HG03103 (cell line): ENCODE measurements at regions not wholly inside any gene's neighbourhood (a gene's known extent, or its start where the extent isn't known, plus 50 kb on each side); places are given as distances from the start of the nearest gene placed in this dataset.
A peak's percentile ranks its signal among the peaks of the same experiment; 100 is the strongest.
"Not testable (repeated sequence)": the region's sequence is repeated elsewhere in the genome, so short reads cannot be mapped to it uniquely, and the experiment has no call there.

Experiments used
- ATAC-seq: cut with Tn5 transposase; IDR thresholded peaks from one replicate; pipeline ENCODE4 v1.9.1; 2021; ENCODE audit warnings: low read depth; ENCODE audit not compliant: unreplicated experiment

DNA sequence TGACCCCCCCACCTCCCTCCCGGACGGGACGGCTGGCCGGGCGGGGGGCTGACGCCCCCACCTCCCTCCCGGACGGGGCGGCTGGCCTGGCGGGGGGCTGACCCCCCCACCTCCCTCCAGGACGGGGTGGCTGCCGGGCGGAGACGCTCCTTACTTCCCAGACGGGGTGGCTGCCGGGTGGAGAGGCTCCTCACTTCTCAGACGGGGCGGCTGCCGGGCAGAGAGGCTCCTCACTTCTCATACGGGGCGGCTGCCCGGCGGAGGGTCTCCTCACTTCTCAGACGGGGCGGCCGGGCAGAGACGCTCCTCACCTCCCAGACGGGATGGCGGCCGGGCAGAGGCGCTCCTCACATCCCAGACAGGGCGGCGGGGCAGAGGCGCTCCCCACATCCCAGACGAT lies 84.7 kb downstream of the OR2B2 start:
- ATAC-seq: not testable (repeated sequence)

DNA sequence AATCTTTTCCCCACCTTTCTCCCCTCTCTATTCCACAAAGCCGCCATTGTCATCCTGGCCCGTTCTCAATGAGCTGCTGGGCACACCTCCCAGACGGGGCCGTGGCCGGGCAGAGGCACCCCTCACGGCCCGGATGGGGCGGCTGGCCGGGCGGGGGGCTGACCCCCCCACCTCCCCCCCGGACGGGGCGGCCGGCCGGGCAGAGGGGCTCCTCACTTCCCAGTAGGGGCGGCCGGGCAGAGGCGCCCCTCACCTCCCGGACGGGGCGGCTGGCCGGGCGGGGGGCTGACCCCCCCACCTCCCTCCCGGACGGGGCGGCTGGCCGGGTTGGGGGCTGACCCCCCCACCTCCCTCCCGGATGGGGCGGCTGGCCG lies 85.6 kb downstream of the OR2B2 start:
- not testable (repeated sequence) for ATAC-seq

DNA sequence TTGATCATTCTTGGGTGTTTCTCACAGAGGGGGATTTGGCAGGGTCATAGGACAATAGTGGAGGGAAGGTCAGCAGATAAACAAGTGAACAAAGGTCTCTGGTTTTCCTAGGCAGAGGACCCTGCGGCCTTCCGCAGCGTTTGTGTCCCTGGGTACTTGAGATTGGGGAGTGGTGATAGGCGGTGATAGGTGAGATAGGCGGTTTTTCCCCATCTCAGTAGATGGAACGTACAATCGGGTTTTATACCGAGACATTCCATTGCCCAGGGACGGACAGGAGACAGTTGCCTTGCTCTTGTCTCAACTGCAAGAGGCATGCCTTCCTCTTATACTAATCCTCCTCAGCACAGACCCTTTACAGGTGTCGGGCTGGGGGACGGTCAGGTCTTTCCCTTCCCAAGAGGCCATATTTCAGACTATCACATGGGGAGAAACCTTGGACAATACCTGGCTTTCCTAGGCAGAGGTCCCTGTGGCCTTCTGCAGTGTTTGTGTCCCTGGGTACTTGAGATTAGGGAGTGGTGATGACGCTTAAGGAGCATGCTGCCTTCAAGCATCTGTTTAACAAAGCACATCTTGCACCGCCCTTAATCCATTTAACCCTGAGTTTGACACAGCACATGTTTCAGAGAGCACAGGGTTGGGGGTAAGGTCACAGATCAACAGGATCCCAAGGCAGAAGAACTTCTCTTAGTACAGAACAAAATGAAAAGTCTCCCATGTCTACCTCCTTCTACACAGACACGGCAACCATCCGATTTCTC lies 86.2 kb downstream of the OR2B2 start:
- not testable (repeated sequence) for ATAC-seq

DNA sequence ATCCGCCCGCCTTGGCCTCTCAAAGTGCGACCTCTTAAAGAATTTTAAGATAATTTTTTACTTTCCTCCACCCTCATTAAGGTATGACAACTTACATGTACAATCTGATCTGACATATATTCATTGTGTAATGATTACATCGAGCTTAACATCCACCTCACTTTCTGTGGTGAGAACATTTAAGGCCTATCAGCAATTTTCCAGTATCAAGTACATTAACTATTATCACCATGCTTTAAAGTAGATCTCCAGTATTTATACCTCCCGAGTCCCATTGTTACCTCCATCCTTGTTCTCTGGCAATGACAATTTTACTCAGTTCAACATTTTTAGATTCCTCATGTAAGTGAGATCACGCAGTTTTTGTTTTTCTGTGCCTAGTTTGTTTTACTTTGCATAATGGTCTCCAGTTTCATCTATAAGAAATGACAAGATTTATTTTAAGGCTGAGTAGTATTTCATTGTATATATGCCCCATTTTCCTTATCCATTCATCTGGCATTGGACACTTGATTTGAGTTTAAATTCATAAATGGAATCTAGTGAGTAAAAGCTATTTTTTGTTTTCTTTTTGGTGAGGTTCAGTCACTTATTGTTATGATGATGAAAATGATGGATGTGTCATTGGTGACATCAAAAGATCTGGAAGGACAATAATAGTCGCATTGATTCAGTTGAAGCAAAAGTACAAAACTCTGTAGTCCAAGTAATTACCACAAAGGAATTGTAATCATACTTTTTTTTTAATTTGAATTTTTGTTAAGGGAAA lies 87.0 kb downstream of the OR2B2 start:
- ATAC-seq: no peak

DNA sequence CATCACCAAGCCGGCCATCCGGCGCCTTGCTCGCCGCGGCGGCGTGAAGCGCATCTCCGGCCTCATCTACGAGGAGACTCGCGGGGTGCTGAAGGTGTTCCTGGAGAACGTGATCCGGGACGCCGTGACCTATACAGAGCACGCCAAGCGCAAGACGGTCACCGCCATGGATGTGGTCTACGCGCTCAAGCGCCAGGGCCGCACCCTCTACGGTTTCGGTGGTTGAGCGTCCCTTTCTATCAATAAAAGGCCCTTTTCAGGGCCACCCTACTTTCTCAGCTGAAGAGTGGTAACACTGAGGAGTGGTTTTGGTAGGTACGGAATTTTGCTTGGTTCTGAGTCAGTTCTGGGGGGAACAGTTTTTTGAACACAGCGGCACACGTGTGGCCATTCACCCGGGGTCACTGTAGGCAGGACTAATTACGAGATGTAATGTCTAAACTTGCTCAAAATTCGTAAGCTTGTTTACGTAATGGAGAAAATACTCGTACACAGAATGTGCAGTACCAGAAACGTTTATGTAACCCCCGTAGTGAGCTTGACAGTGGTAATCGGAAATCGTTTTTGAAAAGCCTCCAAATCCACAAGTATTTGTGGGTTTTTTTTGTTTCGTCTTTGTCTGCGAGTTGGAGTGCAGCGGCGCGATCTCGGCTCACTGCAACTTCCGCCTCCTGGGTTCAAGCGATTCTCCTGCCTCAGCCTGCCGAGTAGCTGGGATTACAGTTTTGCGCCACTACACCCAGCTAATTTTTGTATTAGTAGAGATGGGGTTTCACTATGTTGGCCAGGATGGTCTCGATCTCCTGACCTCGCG lies 87.8 kb downstream of the OR2B2 start:
- peak; percentile 25 for ATAC-seq

DNA sequence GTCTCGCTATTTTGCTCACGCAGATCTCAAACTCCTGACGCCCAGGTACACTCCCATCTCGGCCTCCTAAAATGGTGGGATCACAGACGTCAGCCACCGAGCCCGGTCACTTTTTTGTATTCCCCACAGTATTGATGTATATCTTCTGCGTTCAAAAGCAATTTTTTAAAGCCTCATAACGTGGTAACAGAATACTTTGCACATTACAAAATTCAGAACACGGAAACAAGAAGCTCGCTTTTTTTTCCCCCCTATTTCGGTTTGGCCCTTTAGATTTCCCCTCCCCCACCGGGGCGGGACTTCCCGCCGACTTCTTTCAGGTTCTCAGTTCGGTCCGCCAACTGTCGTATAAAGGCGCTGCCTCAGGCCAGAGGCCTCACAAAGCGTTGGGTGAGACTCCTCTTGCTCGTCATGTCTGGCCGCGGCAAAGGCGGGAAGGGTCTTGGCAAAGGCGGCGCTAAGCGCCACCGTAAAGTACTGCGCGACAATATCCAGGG lies 88.4 kb downstream of the OR2B2 start:
- peak; percentile 68 for ATAC-seq

DNA sequence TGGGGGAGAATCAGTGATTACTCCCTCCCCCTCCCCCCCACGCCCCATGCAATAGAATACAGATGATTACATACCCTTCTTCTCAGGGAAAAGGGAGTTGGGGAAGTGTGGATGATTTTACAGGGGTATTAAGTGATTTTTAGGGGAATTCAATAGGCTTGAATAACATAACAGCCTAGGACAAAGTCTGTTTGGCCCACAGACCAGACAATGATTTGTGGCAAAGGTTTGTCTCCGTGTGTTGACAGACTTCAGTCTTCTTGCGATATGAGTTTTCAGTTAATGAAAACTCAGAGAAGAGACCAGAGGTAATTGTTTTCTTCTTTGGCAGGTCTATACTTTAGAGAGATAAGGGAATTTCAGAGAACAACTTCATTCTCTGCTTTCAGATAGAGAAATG lies 95.3 kb downstream of the OR2B2 start:
- ATAC-seq: no peak

DNA sequence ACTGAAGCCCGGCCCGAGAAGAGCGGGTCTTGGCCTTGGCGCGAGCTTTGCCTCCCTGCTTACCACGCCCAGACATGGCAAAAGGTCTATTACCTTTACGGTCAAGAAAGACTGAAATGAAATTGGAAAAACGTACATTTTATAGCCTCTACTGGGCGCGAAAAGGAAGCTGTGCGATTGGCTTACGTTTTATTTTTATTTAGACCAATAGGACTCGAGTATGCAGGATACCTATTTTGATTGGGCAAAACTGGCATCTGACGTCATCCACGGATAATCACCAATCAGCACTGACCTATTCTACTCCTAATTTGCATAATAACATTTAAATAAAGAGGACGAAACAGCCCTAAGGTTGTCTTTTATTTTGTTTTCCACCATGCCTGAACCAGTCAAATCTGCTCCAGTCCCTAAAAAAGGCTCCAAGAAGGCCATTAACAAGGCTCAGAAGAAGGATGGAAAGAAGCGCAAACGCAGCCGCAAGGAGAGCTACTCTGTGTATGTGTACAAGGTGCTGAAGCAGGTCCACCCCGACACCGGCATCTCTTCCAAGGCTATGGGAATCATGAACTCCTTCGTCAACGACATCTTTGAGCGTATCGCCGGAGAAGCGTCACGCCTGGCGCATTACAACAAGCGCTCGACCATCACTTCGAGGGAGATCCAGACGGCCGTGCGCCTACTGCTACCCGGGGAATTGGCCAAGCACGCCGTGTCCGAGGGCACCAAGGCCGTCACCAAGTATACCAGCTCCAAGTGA lies 97.4 kb downstream of the OR2B2 start:
- ATAC-seq: peak; percentile 46

DNA sequence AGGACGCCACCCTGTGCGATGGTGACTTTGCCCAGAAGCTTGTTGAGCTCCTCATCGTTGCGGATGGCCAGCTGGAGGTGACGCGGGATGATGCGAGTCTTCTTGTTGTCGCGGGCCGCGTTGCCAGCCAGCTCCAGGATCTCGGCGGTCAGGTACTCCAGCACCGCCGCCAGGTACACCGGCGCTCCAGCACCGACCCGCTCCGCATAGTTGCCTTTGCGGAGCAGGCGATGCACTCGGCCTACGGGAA lies 97.9 kb downstream of the OR2B2 start:
- peak; percentile 4 for ATAC-seq

DNA sequence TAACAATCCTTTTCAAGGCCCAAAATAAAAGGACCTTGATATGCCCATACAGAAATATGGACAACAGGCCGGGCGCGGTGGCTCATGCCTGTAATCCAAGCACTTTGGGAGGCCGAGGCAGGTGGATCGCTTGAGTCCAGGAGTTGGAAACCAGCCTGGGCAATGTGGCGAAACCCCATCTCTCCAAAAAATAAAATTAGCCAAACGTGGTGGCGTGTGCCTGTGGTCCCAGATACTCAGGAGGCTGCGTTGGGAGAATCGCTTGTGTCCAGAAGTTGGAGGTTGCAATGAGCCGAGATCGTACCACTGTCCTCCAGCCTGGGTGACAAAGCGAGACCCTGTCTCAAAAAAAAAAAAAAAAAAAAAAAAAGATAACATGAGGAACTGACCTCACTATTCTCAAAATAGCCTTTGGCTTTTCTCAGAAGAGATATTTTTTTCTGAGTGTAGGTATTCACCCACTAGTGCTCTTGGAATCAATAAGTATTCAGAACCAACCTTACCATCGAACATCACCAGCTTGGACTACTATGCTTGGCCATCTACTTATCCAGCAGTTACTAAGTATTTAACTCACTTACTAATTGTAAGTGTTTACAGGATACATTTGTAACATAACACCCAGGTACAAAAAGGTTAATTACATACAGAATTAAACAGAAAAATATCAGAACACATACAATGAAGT lies 99.2 kb downstream of the OR2B2 start:
- no peak for ATAC-seq

DNA sequence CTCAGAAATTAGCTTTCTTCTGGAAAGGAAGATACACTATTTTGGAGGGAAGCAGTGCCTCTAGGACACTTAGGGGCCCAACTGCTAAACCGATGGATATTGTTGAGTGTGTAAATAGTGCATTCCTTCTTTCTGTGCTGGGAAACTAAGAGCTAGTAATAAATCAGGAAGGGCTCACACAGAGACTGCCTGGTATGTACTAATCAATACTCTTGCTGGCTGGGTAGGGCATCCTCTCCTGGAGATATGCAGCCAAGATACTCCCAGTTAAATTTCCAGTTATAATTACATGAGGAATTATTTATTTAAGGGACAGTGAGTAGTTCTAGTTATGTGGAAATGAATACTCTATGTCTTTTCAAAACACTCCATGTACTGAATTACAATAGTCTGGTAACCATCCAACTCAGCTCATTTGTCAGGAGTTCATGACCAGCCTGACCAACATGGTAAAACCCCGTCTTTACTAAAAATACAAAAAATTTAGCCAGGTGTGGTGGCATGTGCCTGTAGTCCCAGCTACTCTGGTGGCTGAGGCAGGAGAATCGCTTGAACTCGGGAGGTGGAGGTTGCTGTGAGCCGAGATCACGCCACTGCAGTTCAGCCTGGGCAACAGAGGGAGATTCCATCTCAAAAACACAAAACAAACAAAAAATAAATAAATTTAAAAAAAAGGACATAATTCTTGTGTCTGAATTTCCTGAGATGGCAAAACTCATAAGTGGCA lies 100.0 kb downstream of the OR2B2 start:
- ATAC-seq: no peak

DNA sequence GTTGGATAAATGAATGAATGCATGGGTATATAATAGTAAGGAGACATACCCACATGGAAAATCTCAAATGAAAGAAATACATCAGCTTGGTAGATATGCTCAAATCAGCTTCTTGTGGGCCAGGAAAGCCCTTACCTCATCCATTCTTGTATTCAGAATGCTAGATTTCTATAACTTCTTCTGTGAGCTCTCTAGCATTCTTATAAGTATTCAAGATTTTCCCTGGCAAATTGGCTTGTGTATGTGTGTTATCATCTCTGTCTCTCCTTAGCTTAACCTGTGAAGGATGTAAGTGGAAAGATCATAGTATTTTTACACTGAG lies 100.8 kb downstream of the OR2B2 start:
- ATAC-seq: no peak

DNA sequence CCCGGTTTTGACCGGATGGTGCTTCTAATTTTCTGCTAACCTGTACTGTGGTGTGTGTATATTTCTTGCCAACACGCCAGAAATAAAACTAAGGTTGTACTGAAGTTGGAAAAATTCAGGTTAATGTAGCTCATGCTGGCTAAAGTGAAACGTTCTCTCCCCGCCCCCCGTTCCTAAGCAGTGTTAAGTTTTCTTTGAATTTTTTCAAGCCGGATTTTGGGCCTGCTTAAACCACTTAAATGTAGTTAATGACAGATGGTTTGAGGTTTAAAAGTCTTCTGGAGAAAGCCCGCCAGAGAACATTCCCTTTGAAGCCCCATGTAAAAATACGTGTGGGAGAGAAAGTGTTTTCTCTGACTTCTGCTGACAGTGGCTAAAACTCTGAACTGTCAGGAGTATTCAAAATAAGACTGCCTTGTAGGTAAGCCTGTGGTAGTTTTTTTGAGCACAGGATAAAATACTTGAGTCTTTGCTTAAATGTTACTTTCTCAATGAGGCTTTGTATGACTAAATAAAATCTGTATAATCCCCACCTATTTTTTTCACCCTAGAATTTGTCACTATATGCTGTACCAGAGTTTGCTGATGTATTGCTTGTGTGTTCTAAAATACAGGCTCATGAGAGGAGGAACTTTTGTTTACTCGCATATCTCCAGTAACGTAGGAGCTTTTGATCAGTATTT lies 101.3 kb downstream of the OR2B2 start:
- ATAC-seq: no peak

DNA sequence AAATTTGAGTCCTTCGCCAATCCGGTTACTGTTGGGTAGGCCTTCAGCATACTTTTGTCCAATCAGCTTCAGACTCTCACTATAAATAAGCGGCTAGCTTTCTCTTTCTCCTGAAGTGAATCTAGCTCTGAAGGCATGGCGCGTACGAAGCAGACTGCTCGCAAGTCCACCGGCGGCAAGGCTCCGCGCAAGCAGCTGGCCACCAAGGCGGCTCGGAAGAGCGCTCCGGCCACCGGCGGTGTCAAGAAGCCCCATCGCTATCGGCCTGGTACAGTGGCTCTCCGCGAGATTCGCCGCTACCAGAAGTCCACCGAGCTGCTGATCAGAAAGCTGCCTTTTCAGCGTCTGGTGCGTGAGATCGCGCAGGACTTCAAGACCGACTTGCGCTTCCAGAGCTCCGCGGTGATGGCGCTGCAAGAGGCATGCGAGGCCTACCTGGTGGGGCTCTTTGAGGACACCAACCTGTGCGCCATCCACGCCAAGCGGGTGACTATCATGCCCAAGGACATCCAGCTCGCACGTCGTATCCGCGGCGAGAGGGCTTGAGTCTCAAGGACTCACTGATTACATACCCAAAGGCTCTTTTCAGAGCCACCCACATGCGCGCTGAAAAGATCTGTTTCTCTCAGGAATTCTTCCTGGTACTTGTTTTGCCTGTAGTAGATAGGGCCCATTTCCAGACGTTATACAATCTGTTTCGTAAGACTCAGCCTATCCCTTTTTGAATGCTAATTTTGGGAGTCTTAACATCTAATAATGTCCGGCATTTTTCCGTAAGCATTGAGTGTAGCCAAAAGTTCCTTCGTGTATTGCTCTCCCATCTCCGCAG lies 102.0 kb downstream of the OR2B2 start:
- ATAC-seq: peak; percentile 27

DNA sequence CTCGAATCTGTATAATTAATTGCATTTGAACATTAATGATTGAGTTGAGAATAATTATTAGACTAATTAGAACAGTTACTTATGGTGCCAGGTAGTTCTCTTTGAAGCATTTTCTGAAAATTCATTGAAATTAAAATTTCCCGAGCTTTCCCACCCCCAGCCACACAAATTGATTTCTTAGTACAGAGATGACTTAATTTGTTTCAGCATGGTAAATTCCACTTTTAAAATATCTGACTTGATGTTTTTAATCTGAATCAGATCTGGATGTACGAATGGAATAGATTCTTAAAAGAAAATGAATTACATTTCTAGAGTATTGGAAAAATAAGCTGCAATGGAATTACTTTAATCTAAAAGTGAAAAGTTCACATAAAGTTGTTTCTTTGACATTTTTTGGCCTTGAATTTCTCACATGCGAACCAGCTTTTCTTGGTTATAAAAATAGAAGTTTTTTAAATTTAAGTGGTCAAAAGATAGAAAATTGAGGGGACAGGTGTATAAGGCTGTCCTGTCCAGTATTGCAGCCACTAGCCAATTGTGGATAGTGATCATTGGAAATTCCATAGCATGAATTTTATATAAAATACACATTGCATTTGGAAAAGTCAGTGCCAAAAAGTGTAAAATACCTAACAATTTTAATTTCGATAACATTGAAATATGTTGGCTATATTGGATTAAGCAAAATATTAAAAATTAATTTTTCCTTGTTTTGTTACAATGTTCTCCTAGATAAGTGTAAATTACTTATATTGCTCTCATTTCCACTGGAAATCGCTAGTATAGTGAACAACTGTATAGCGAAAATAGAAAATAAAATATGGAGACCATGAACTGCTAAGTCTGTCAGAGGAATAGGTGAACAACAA lies 102.9 kb downstream of the OR2B2 start:
- ATAC-seq: no peak

DNA sequence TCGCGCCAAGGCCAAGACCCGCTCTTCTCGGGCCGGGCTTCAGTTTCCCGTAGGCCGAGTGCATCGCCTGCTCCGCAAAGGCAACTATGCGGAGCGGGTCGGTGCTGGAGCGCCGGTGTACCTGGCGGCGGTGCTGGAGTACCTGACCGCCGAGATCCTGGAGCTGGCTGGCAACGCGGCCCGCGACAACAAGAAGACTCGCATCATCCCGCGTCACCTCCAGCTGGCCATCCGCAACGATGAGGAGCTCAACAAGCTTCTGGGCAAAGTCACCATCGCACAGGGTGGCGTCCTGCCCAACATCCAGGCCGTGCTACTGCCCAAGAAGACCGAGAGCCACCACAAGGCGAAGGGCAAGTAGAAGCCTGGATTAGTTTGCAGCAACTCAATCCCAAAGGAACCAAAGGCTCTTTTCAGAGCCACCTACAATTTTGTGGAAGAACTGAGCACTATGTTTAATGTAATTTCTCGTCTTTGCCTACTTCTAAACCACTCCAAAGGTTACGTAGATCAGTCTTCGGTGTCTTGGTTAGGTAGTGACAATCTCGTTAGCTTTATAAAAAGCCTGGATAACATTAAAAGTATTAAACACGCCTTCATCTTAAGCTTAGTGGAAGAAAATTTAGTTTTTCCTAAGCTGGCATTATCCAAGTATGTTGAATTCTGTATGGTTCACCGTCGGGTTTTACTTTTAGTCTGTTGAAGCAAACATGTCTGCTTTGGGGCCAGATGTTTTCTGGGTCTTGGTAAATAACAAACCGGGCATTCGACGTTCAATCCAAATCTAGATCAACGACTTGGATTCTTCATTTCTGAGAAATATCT lies 103.7 kb downstream of the OR2B2 start:
- ATAC-seq: not testable (repeated sequence)
